Esophagus squamous epithelium (tissue), 5 donors: ENCODE measurements at regions not wholly inside any gene's neighbourhood (a gene's known extent, or its start where the extent isn't known, plus 50 kb on each side); places are given as distances from the start of the nearest gene placed in this dataset.

Source experiments
- DNase-seq: peaks from one replicate; lab custom pipeline; 2025; lab: John Stamatoyannopoulos, UW
- H3K27ac ChIP-seq, 4 donors: fragments of 200-600 bp; sonication (generic); one replicate each; pipeline ENCODE4 v1.5.1; 2016 to 2019; ENCODE audit warnings: mild to moderate bottlenecking in 1 of 4
- H3K27me3 ChIP-seq, 4 donors: fragments of 200-600 bp; sonication (generic); 1 replicate in 3 of 4; 2 replicates in 1 of 4; pipeline versions ENCODE4 v1.5.1 to v1.6.0; 2017 to 2021; ENCODE audit warnings: antibody characterized with exemption in 1 of 4
- H3K36me3 ChIP-seq, 3 donors: fragments of 200-600 bp; sonication (generic); one replicate each; pipeline ENCODE4 v1.5.1; 2016 to 2019
- H3K4me1 ChIP-seq, 3 donors: fragments of 200-600 bp; sonication (generic); one replicate each; pipeline ENCODE4 v1.5.1; 2017 to 2019
- H3K4me3 ChIP-seq, 4 donors: fragments of 200-600 bp; sonication (generic); 1 replicate in 3 of 4; 2 replicates in 1 of 4; pipeline ENCODE4 v1.5.1; 2016 to 2019; ENCODE audit warnings: mild to moderate bottlenecking in 2 of 4, moderate library complexity in 1 of 4
- H3K9me3 ChIP-seq, 3 donors: fragments of 200-600 bp; sonication (generic); one replicate each; pipeline ENCODE4 v1.5.1; 2016 to 2019
- POLR2A ChIP-seq, 4 donors: fragments of 450-650 bp; IDR thresholded peaks; one replicate each; pipeline ENCODE4 v1.6.1; 2017; ENCODE audit warnings: antibody characterized with exemption in 4 of 4, mild to moderate bottlenecking in 4 of 4, moderate library complexity in 3 of 4
- WGBS, 2 donors: methylation state at CpG; one replicate each; pipeline ENCODE4 v1.1.5; 2018; 5-methylcytosine and 5-hydroxymethylcytosine counted together
- intact Hi-C: fragments of 100-400 bp; cut with DNase I; formaldehyde crosslinking; loops from one replicate; pipeline ENCODE4 v1.15.0; 2022
- TF ChIP-seq, protein P1 (sequence below), 6 experiments: fragments of 450-650 bp in 4 of 6; fragments of 200-600 bp in 2 of 6; sonication (generic) in 2 of 6; IDR thresholded peaks; one replicate each; pipeline ENCODE4 v1.5.1; 2016 to 2019; ENCODE audit warnings: antibody characterized with exemption in 6 of 6, mild to moderate bottlenecking in 4 of 6, moderate library complexity in 4 of 6
- donor health status: DM: yes; HTN: yes; CAD: no.

DNA sequence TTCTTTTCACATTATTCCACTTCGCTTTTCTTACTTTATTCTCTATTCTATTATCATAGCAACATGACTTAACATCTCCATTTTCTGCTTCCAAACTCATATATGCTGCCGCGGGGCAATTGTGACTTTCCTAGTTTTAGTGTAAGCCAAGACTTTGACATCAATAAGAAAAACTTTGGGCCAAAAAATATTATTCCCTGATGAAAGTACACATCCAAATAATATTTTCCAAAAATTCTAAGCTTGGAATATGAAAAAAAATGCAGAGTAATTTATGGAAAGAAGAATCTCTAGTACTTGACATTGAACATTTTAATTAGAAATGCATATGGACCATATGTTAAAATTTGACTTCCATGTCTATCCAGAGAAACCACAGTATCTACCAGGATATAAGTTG, 995.1 kb upstream of the INTU start:
- H3K9me3 ChIP-seq, result no peaks in the 10 kb centered on the region
- WGBS, 2 donors, result 85 to 91% methylated on average over 3 of the region's 3 CpGs
- TF ChIP-seq, protein P1, sequence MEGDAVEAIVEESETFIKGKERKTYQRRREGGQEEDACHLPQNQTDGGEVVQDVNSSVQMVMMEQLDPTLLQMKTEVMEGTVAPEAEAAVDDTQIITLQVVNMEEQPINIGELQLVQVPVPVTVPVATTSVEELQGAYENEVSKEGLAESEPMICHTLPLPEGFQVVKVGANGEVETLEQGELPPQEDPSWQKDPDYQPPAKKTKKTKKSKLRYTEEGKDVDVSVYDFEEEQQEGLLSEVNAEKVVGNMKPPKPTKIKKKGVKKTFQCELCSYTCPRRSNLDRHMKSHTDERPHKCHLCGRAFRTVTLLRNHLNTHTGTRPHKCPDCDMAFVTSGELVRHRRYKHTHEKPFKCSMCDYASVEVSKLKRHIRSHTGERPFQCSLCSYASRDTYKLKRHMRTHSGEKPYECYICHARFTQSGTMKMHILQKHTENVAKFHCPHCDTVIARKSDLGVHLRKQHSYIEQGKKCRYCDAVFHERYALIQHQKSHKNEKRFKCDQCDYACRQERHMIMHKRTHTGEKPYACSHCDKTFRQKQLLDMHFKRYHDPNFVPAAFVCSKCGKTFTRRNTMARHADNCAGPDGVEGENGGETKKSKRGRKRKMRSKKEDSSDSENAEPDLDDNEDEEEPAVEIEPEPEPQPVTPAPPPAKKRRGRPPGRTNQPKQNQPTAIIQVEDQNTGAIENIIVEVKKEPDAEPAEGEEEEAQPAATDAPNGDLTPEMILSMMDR (IDR thresholded peaks at IDR 0.05), result no peak
- TF ChIP-seq POLR2A (IDR thresholded peaks at IDR 0.05), result no peak
- no peaks in the 10 kb centered on the region for H3K4me1 ChIP-seq
- H3K27me3 ChIP-seq, result no peaks in the 10 kb centered on the region
- intact Hi-C loops, result no loop called here
- no peak overlapping the region for H3K27ac ChIP-seq
- H3K36me3 ChIP-seq, result no peaks in the 10 kb centered on the region
- H3K4me3 ChIP-seq, result no peak overlapping the region
- DNase-seq, result no peak

DNA sequence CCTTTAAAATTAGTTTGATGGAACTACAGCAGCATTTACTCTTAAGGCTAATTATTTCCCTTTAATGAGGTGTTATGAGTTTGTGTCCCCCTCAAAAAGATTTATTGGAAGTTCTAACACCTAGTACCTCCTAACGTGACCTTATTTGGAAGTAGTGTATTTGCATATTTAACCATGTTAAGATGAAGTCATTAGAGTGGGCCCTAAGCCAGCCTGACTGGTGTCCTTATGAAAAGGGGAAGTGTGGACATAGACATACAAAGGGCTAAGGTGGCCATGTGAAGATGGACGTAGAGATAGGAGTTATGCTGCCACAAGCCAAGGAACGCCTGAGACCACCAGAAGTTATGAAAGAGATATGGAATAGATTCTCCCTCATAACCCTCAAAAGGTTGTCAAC, 985.4 kb upstream of the INTU start:
- no peak for TF ChIP-seq POLR2A (IDR thresholded peaks at IDR 0.05)
- TF ChIP-seq, protein P1 (IDR thresholded peaks at IDR 0.05), result no peak
- intact Hi-C loops, result no loop called here
- no peaks in the 10 kb centered on the region for H3K36me3 ChIP-seq
- DNase-seq, result no peak
- no peaks in the 10 kb centered on the region for H3K9me3 ChIP-seq
- H3K27me3 ChIP-seq, result no peaks in the 10 kb centered on the region
- H3K4me3 ChIP-seq, result no peak overlapping the region
- H3K4me1 ChIP-seq, result no peaks in the 10 kb centered on the region
- no peak overlapping the region for H3K27ac ChIP-seq
- WGBS, 2 donors, result 79 to 90% methylated on average over 3 of the region's 3 CpGs

DNA sequence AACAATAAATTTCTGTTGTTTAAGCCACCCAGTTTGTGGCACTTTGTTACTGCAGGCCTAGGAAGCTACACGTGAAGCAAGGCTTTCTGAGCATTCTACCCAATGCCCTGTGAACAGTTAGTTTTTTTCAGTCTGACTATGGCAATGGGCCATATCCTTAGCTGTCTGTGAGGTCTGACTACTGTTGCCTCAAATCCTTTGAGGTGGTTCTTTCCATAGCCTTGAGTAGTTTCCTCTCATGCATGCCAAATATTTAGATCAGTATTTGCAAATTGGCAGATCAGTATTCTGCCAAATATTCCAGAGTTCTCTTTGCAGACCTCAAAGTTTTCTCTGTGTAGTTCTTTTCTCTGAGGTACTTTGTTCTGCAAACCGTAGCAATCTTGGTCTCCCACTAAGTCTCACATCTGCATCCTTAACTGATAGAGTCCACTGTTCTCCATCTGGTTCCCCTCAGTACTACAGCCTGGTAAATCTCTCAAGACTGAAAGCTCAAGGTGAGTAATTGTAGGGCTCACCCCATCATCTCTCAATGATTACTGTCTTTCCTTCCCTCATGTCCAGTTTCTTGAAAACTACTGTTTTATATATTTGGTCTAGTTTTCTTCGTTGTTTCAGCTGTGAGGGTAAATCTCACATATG, 984.9 kb upstream of the INTU start:
- DNase-seq, result no peak
- H3K36me3 ChIP-seq, result no peaks in the 10 kb centered on the region
- no peaks in the 10 kb centered on the region for H3K4me1 ChIP-seq

DNA sequence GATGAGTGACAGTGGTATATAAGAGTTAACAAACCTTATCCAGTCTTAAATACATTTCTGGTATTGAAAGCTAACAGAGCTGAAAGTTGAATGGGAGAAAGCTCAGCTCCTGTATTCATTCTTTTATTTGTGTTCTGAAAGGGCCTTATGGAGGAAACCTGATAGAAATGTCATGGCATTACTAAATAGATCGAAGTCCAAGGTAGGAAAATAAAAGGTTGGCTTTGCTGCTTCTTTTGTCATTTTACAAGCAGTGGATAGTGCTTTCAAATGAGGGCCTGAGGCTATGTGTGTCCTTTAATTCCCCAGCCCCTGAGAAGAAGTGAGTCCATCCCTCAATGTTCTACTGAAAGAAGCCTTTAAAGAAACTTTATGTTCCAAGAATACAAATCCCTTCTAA, 974.3 kb upstream of the INTU start:
- whole genome bisulfite sequencing, 2 donors, result 63 to 69% methylated on average over 1 of the region's 1 CpG
- H3K27ac ChIP-seq, result no peak overlapping the region
- intact Hi-C loops, result no loop called here
- H3K27me3 ChIP-seq, result no peaks in the 10 kb centered on the region
- no peak overlapping the region for H3K4me3 ChIP-seq
- no peak for DNase-seq
- no peaks in the 10 kb centered on the region for H3K9me3 ChIP-seq
- TF ChIP-seq POLR2A (IDR thresholded peaks at IDR 0.05), result no peak
- TF ChIP-seq, protein P1 (IDR thresholded peaks at IDR 0.05), result no peak
- H3K36me3 ChIP-seq, result no peaks in the 10 kb centered on the region
- H3K4me1 ChIP-seq, result no peaks in the 10 kb centered on the region

More for the DNA sequence above, 984.9 kb upstream of the INTU start:
- H3K27ac ChIP-seq, result no peak overlapping the region
- no peak for TF ChIP-seq POLR2A (IDR thresholded peaks at IDR 0.05)
- TF ChIP-seq, protein P1 (IDR thresholded peaks at IDR 0.05), result no peak
- intact Hi-C loops, result no loop called here
- no peaks in the 10 kb centered on the region for H3K27me3 ChIP-seq
- H3K9me3 ChIP-seq, result no peaks in the 10 kb centered on the region
- no peak overlapping the region for H3K4me3 ChIP-seq
- WGBS, 2 donors, result 41 to 43% methylated on average over 3 of the region's 3 CpGs

DNA sequence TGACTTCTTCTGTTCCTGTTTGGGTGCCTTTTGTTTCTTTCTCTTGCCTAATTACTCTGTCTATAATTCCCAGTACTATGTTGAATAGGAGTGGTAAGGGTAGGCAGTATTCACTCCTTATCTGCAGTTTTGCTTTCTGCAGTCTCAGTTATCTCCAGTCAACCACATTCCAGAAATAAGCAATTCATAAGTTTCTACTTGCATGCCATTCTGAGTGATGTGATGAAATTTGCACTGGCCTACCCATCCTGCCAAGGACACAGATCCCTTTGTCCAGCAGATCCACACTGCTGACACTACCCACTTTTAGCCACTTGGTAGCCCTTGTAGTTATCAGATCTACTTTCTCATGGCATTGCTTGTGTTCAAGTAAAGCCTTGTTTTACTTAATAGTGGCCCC, 971.6 kb upstream of the INTU start:
- Histone ChIP-seq H3K9me3 (no peaks in the 10 kb centered on the region), H3K36me3 (no peaks in the 10 kb centered on the region), H3K27me3 (no peaks in the 10 kb centered on the region), H3K27ac (no peak overlapping the region), H3K4me1 (no peaks in the 10 kb centered on the region), H3K4me3 (no peak overlapping the region)
- DNase-seq, result no peak
- TF ChIP-seq POLR2A (IDR thresholded peaks at IDR 0.05), result no peak
- TF ChIP-seq, protein P1 (IDR thresholded peaks at IDR 0.05), result no peak
- intact Hi-C loops, result no loop called here
